NCI-H460 (cell line): ENCODE measurements at regions not wholly inside any gene's neighbourhood (a gene's known extent, or its start where the extent isn't known, plus 50 kb on each side); places are given as distances from the start of the nearest gene placed in this dataset.
"Not testable (repeated sequence)": the region's sequence is repeated elsewhere in the genome, so short reads cannot be mapped to it uniquely, and the experiment has no call there.

Source experiments
- DNase-seq: peaks from one replicate; pipeline ENCODE4 v3.0.0-alpha.2; 2016; ENCODE audit warnings: low read depth; ENCODE audit errors: extremely low read depth

- DNase-seq = no peak
These were observed 332.7 kb upstream of the MAGI2 start for GRCh38 chr7:79786187-79786586.

GRCh38 chr7:79785556-79785955 is 332.1 kb upstream of the MAGI2 start:
- DNase-seq = no peak

- no peak for DNase-seq
These were observed 329.4 kb upstream of the MAGI2 start for GRCh38 chr7:79782906-79783305.

GRCh38 chr7:79782256-79782655 is 328.8 kb upstream of the MAGI2 start:
- no peak for DNase-seq

- DNase-seq = no peak
These were observed 328.2 kb upstream of the MAGI2 start for GRCh38 chr7:79781716-79782115.

GRCh38 chr7:79778786-79779770 is 325.6 kb upstream of the MAGI2 start:
- DNase-seq = no peak

GRCh38 chr7:79775911-79776310 is 322.4 kb upstream of the MAGI2 start:
- DNase-seq = no peak

GRCh38 chr7:79774150-79774549 is 320.7 kb upstream of the MAGI2 start:
- no peak for DNase-seq

GRCh38 chr7:79770970-79771369 is 317.5 kb upstream of the MAGI2 start:
- no peak for DNase-seq

- no peak for DNase-seq
These were observed 316.6 kb upstream of the MAGI2 start for GRCh38 chr7:79770063-79770462.

- not testable (repeated sequence) for DNase-seq
These were observed 314.6 kb upstream of the MAGI2 start for GRCh38 chr7:79767876-79768560.

GRCh38 chr7:79767192-79767591 is 313.7 kb upstream of the MAGI2 start:
- not testable (repeated sequence) for DNase-seq

GRCh38 chr7:79761876-79762429 is 308.5 kb upstream of the MAGI2 start:
- DNase-seq = no peak

GRCh38 chr7:79750941-79751340 is 297.5 kb upstream of the MAGI2 start:
- DNase-seq = not testable (repeated sequence)

GRCh38 chr7:79749856-79750255 is 296.4 kb upstream of the MAGI2 start:
- DNase-seq = no peak

- DNase-seq = peak; percentile 4
These were observed 288.2 kb upstream of the MAGI2 start for GRCh38 chr7:79741684-79742083.

- DNase-seq = no peak
These were observed 286.6 kb upstream of the MAGI2 start for GRCh38 chr7:79740076-79740475.

GRCh38 chr7:79739036-79739709 is 285.7 kb upstream of the MAGI2 start:
- not testable (repeated sequence) for DNase-seq

- no peak for DNase-seq
These were observed 283.0 kb upstream of the MAGI2 start for GRCh38 chr7:79736418-79736817.

GRCh38 chr7:79735012-79735411 is 281.5 kb upstream of the MAGI2 start:
- DNase-seq = no peak

- no peak for DNase-seq
These were observed 280.7 kb upstream of the MAGI2 start for GRCh38 chr7:79734181-79734580.
